ENCODE measurements at regions not wholly inside any gene's neighbourhood (a gene's known extent, or its start where the extent isn't known, plus 50 kb on each side); places are given as distances from the start of the nearest gene placed in this dataset.
A peak's percentile ranks its signal among the peaks of the same experiment; 100 is the strongest.

GRCh38 chr3:106593381-106593780, 724.6 kb upstream of the CBLB start:
- H3K4me3 ChIP-seq: no peak overlapping the region
- H3K27me3 ChIP-seq: no peaks in the 10 kb centered on the region
- H3K36me3 ChIP-seq: no peaks in the 10 kb centered on the region
- H3K4me1 ChIP-seq: peaks cover 0 to 3% (median 0%) of the 10 kb centered on the region in 4 donors
- 90 to 91% methylated on average over 2 of the region's 2 CpGs for WGBS, 2 donors
- DNase-seq (no peak), ATAC-seq (ENCODE audit: low FRiP score in 2 of 2) (no peak)
- no peak for TF ChIP-seq CTCF (IDR thresholded peaks at IDR 0.05)
- TF ChIP-seq POLR2A (IDR thresholded peaks at IDR 0.05): no peak
- no peak for TF ChIP-seq EP300 (IDR thresholded peaks at IDR 0.05)
- TF ChIP-seq POLR2AphosphoS5 (IDR thresholded peaks at IDR 0.05): no peak
- no peak overlapping the region for H3K27ac ChIP-seq
- H3K9me3 ChIP-seq: peaks cover 0 to 4% (median 0%) of the 10 kb centered on the region in 4 donors

GRCh38 chr3:106609666-106610301, 741.0 kb upstream of the CBLB start:
- WGBS, 2 donors: 24 to 30% methylated on average over 2 of the region's 2 CpGs
- ATAC-seq (ENCODE audit: low FRiP score in 2 of 2): peak; percentile 73 to 94
- H3K27me3 ChIP-seq: no peaks in the 10 kb centered on the region

GRCh38 chr3:106610362-106610959, 741.6 kb upstream of the CBLB start:
- peaks cover 0 to 5% (median 0%) of the 10 kb centered on the region in 4 donors for H3K9me3 ChIP-seq
- TF ChIP-seq CTCF (IDR thresholded peaks at IDR 0.05) (no peak), POLR2AphosphoS5 (IDR thresholded peaks at IDR 0.05) (no peak), POLR2A (IDR thresholded peaks at IDR 0.05) (no peak), EP300 (IDR thresholded peaks at IDR 0.05) (no peak)
- no peak overlapping the region for H3K27ac ChIP-seq
- WGBS, 2 donors: 71 to 76% methylated on average over 2 of the region's 2 CpGs
- ATAC-seq (ENCODE audit: low FRiP score in 2 of 2): no peak
- H3K27me3 ChIP-seq: no peaks in the 10 kb centered on the region
- DNase-seq: no peak
- no peak overlapping the region for H3K4me3 ChIP-seq
- H3K36me3 ChIP-seq: no peaks in the 10 kb centered on the region
- H3K4me1 ChIP-seq: peaks cover 0 to 3% (median 0%) of the 10 kb centered on the region in 4 donors

More at GRCh38 chr3:106609666-106610301, 741.0 kb upstream of the CBLB start:
- no peak overlapping the region for H3K4me3 ChIP-seq
- no peaks in the 10 kb centered on the region for H3K36me3 ChIP-seq
- peak in 1 of 2 donors; percentile 42 for DNase-seq
- peaks cover 0 to 5% (median 0%) of the 10 kb centered on the region in 4 donors for H3K9me3 ChIP-seq
- H3K4me1 ChIP-seq: peaks cover 0 to 3% (median 0%) of the 10 kb centered on the region in 4 donors
- H3K27ac ChIP-seq: no peak overlapping the region
- peak; percentile 55 to 85 (median 79) for TF ChIP-seq CTCF (IDR thresholded peaks at IDR 0.05)
- TF ChIP-seq POLR2AphosphoS5 (IDR thresholded peaks at IDR 0.05): no peak
- TF ChIP-seq POLR2A (IDR thresholded peaks at IDR 0.05): no peak
- TF ChIP-seq EP300 (IDR thresholded peaks at IDR 0.05): no peak

GRCh38 chr3:106611116-106611515, 742.3 kb upstream of the CBLB start:
- ATAC-seq (ENCODE audit: low FRiP score in 2 of 2) (no peak), DNase-seq (no peak)
- WGBS, 2 donors: 65 to 95% methylated on average over 1 of the region's 1 CpG
- Histone ChIP-seq H3K4me3 (no peak overlapping the region), H3K4me1 (peaks cover 0 to 3% (median 0%) of the 10 kb centered on the region in 4 donors), H3K36me3 (no peaks in the 10 kb centered on the region), H3K9me3 (peaks cover 0 to 5% (median 0%) of the 10 kb centered on the region in 4 donors), H3K27ac (no peak overlapping the region), H3K27me3 (no peaks in the 10 kb centered on the region)
- no peak for TF ChIP-seq EP300 (IDR thresholded peaks at IDR 0.05)
- no peak for TF ChIP-seq CTCF (IDR thresholded peaks at IDR 0.05)
- no peak for TF ChIP-seq POLR2AphosphoS5 (IDR thresholded peaks at IDR 0.05)
- no peak for TF ChIP-seq POLR2A (IDR thresholded peaks at IDR 0.05)

All from upper lobe of left lung (tissue), 6 donors.